LNCaP clone FGC (cell line): ENCODE measurements at regions not wholly inside any gene's neighbourhood (a gene's known extent, or its start where the extent isn't known, plus 50 kb on each side); places are given as distances from the start of the nearest gene placed in this dataset.

Experiments
- DNase-seq: peaks from one replicate; pipeline ENCODE4 v3.0.0-alpha.2; 2011; ENCODE audit warnings: low read depth
- H3K4me3 ChIP-seq: 2 replicates; pipeline ENCODE4 v1.5.1; 2011; ENCODE audit warnings: mild to moderate bottlenecking, low read depth, low read length, control low read depth
- CTCF ChIP-seq: IDR thresholded peaks from 2 replicates; pipeline ENCODE4 v1.5.1; 2012; ENCODE audit warnings: mild to moderate bottlenecking; ENCODE audit not compliant: control insufficient read depth, insufficient read depth; ENCODE audit errors: extremely low read depth

- no peak for TF ChIP-seq CTCF
Observed at GRCh38 chr1:198397208-198397808, 143.2 kb downstream of the ATP6V1G3 start.

GRCh38 chr1:198391393-198392020 is 149.0 kb downstream of the ATP6V1G3 start:
- no peak for TF ChIP-seq CTCF
- DNase-seq, result no peak

More at GRCh38 chr1:198397208-198397808, 143.2 kb downstream of the ATP6V1G3 start:
- no peak for DNase-seq
- no peak overlapping the region for H3K4me3 ChIP-seq

GRCh38 chr1:198387587-198387986 is 152.9 kb downstream of the ATP6V1G3 start:
- H3K4me3 ChIP-seq, result no peak overlapping the region

More at GRCh38 chr1:198391393-198392020, 149.0 kb downstream of the ATP6V1G3 start:
- H3K4me3 ChIP-seq, result no peak overlapping the region

GRCh38 chr1:198380275-198380674 is 160.2 kb downstream of the ATP6V1G3 start:
- H3K4me3 ChIP-seq, result no peak overlapping the region
- no peak for DNase-seq
- no peak for TF ChIP-seq CTCF

More at GRCh38 chr1:198387587-198387986, 152.9 kb downstream of the ATP6V1G3 start:
- TF ChIP-seq CTCF, result no peak
- DNase-seq, result no peak

GRCh38 chr1:198377702-198378101 is 162.8 kb downstream of the ATP6V1G3 start:
- TF ChIP-seq CTCF, result no peak
- H3K4me3 ChIP-seq, result no peak overlapping the region
- DNase-seq, result no peak

- no peak overlapping the region for H3K4me3 ChIP-seq
- TF ChIP-seq CTCF, result no peak
- no peak for DNase-seq
Observed at GRCh38 chr1:198374288-198374687, 166.2 kb downstream of the ATP6V1G3 start.
